ENCODE measurements at regions not wholly inside any gene's neighbourhood (a gene's known extent, or its start where the extent isn't known, plus 50 kb on each side); places are given as distances from the start of the nearest gene placed in this dataset.
"Not testable (repeated sequence)": the region's sequence is repeated elsewhere in the genome, so short reads cannot be mapped to it uniquely, and the experiment has no call there.

DNA sequence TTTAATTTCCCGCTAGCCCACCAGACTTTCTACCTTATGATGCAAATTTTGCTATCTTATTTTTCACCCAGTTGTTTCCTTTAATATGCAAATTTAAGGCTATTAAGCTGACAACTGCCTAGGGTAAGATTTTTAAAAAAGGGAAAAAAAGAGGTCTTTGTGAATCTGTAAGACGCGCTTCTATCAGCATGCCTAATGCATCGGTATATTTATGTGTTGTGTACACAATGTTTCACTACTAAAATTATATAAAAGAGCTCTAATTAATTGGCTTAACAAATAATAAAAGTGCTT is 386.6 kb downstream of the KIF20B start:
- H3K36me3 ChIP-seq, result no peaks in the 10 kb centered on the region
- intact Hi-C loops (cut with DNase I), result no loop called here
- TF ChIP-seq CTCF (IDR thresholded peaks at IDR 0.05), result no peak
- no peaks in the 10 kb centered on the region for H3K27me3 ChIP-seq
- H3K4me1 ChIP-seq, result no peaks in the 10 kb centered on the region
- DNase-seq, result no peak
- H3K9me3 ChIP-seq, result no peaks in the 10 kb centered on the region
- no peak overlapping the region for H3K27ac ChIP-seq
- no peak overlapping the region for H3K4me3 ChIP-seq
- H3K9ac ChIP-seq (ENCODE audit: low read depth in 2 of 2, low read length in 2 of 2), result no peak overlapping the region

DNA sequence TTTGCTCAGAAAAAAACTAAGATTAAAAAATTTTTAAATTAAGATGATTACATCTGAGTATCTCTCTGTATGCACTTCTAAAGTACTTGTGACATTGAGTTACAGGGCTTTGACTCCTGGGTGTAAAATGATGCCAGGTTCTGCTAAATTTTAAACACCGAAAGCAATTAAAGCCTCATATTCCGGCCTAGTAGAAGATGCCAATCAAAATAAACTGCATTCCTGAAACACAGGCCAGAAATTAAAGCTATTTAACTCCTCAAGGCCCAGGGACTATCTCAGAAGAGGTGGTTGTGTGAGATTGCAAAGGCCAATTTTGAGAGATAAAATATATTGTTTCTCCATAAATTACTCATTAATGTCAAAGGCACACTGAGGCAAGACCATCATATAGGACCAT is 388.3 kb downstream of the KIF20B start:
- Histone ChIP-seq H3K4me1 (no peaks in the 10 kb centered on the region), H3K9me3 (no peaks in the 10 kb centered on the region), H3K4me3 (no peak overlapping the region), H3K27ac (no peak overlapping the region), H3K27me3 (no peaks in the 10 kb centered on the region), H3K9ac (ENCODE audit: low read depth in 2 of 2, low read length in 2 of 2) (no peak overlapping the region), H3K36me3 (no peaks in the 10 kb centered on the region)
- intact Hi-C loops (cut with DNase I), result no loop called here
- no peak for TF ChIP-seq CTCF (IDR thresholded peaks at IDR 0.05)
- no peak for DNase-seq

DNA sequence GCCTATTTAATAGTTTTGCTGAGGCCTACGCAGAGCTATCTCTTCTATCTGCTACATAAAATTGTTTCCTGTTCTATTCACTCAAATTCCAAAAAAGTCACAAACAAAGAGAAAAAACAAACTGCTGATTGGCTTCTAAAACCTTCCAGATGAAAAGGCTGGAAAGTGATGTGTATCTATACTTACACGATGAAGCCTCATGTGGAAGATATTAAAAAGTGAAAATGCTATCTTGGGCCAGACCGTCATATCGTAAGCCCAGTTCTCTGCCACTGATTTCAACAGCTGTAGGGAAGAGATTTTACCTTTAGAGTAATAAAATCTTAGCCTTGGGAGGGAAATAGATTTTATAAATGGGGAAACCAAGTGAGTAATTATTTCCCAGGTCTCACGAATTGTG is 394.8 kb downstream of the KIF20B start:
- no peak for TF ChIP-seq CTCF (IDR thresholded peaks at IDR 0.05)
- Histone ChIP-seq H3K36me3 (no peaks in the 10 kb centered on the region), H3K27ac (no peak overlapping the region), H3K4me3 (no peak overlapping the region), H3K4me1 (no peaks in the 10 kb centered on the region), H3K27me3 (no peaks in the 10 kb centered on the region), H3K9ac (ENCODE audit: low read depth in 2 of 2, low read length in 2 of 2) (no peak overlapping the region), H3K9me3 (no peaks in the 10 kb centered on the region)
- intact Hi-C loops (cut with DNase I), result no loop called here
- no peak for DNase-seq

DNA sequence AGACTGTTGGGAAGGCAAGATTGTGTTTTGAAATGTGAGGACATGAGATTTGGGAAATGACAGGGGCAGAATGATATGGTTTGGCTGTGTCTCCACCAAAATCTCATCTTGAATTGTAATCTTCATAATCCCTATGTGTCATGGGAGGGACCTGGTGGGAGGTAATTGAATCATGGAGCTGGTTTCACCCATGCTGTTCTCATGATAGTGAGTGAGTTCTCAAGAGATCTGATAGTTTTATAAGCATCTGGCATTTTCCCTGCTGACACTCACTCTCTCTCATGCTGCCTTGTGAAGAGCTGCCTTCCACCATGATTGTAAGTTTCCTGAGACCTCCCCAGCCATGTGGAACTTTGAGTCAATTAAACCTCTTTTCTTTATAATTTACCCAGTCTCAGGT is 406.2 kb downstream of the KIF20B start:
- DNase-seq; H3K27ac ChIP-seq; intact Hi-C loops (cut with DNase I): not testable (repeated sequence)

DNA sequence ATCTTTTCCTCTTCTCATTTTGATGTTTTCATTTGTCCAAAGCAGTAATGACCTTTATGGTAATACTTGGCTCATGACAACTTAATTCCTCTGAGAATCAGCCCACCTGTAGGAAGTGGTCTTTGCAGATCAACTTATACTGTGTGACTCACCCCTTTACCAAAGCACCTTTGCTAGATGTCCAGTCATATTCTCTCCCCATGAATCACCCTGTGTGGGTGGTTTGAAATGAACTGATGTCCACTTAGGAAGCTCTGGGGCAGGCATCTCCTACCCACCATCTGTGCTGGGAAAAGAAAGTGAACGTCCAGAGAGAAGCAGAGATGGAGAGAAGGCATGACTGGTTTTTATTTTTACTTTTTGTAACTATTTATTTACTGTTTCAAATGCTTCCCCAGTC is 410.3 kb downstream of the KIF20B start:
- Histone ChIP-seq H3K4me3 (no peak overlapping the region), H3K27me3 (no peaks in the 10 kb centered on the region), H3K9me3 (no peaks in the 10 kb centered on the region), H3K4me1 (no peaks in the 10 kb centered on the region), H3K27ac (no peak overlapping the region), H3K9ac (ENCODE audit: low read depth in 2 of 2, low read length in 2 of 2) (no peak overlapping the region), H3K36me3 (no peaks in the 10 kb centered on the region)
- DNase-seq, result no peak
- no peak for TF ChIP-seq CTCF (IDR thresholded peaks at IDR 0.05)
- intact Hi-C loops (cut with DNase I), result no loop called here

More for the DNA sequence above, 406.2 kb downstream of the KIF20B start:
- not testable (repeated sequence) for H3K36me3 ChIP-seq; H3K9me3 ChIP-seq; H3K4me1 ChIP-seq; H3K4me3 ChIP-seq; H3K27me3 ChIP-seq; H3K9ac ChIP-seq (ENCODE audit: low read depth in 2 of 2, low read length in 2 of 2)

- Histone ChIP-seq H3K4me3 (no peak overlapping the region), H3K9me3 (no peaks in the 10 kb centered on the region), H3K36me3 (no peaks in the 10 kb centered on the region), H3K27me3 (no peaks in the 10 kb centered on the region), H3K27ac (no peak overlapping the region), H3K9ac (ENCODE audit: low read depth in 2 of 2, low read length in 2 of 2) (no peak overlapping the region), H3K4me1 (no peaks in the 10 kb centered on the region)
- intact Hi-C loops (cut with DNase I), result no loop called here
- no peak for TF ChIP-seq CTCF (IDR thresholded peaks at IDR 0.05)
- no peak for DNase-seq
Measured at GRCh38 chr10:90112681-90113080, 411.3 kb downstream of the KIF20B start.

DNA sequence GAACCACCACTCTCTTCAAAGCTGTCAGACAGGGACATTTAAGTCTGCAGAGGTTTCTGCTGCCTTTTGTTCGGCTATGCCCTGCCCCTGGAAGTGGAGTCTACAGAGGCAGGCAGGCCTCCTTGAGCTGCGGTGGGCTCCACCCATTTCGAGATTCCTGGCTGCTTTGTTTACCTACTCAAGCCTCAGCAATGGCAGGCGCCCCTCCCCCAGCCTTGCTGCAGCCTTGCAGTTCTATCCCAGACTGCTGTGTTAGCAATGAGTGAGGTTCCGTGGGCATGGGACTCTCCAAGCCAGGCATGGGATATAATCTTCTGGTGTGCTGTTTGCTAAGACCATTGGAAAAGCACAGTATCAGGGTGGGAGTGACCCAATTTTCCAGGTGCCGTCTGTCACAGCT is 417.2 kb downstream of the KIF20B start:
- H3K27ac ChIP-seq; H3K4me3 ChIP-seq; H3K27me3 ChIP-seq; H3K9me3 ChIP-seq; H3K9ac ChIP-seq (ENCODE audit: low read depth in 2 of 2, low read length in 2 of 2); H3K36me3 ChIP-seq; H3K4me1 ChIP-seq; DNase-seq; intact Hi-C loops (cut with DNase I): not testable (repeated sequence)

DNA sequence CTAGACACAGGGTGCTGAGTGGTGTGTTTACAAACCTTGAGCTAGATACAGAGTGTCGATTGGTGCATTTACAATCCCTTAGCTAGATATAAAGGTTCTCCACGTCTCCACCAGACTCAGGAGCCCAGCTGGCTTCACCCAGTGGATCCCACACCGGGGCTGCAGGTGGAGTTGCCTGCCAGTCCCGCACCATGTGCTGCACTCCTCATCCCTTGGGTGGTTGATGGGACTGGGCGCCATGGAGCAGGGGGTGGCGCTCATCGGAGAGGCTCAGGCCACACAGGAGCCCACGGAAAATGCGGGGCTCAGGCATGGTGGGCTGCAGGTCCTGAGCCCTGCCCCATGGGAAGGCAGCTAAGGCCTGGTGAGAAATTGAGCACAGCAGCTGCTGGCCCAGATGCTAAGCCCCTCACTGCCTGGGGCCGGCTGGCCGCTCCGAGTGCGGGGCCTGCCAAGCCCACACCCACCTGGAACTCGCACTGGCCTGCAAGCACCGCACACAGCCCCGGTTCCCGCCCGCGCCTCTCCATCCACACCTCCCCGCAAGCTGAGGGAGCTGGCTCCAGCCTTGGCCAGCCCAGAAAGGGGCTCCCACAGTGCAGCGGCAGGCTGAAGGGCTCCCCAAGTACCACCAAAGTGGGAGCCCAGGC is 418.4 kb downstream of the KIF20B start:
- H3K9me3 ChIP-seq; H3K9ac ChIP-seq (ENCODE audit: low read depth in 2 of 2, low read length in 2 of 2); H3K27ac ChIP-seq; DNase-seq; H3K36me3 ChIP-seq; H3K4me1 ChIP-seq; H3K4me3 ChIP-seq; H3K27me3 ChIP-seq; intact Hi-C loops (cut with DNase I): not testable (repeated sequence)
